Dedifferentiated amniotic fluid mesenchymal stem cell (primary cell): ENCODE measurements at regions not wholly inside any gene's neighbourhood (a gene's known extent, or its start where the extent isn't known, plus 50 kb on each side); places are given as distances from the start of the nearest gene placed in this dataset.

Experiments used
- DNase-seq: peaks from one replicate; pipeline ENCODE4 v3.0.0-alpha.2; 2016; ENCODE audit errors: extremely low spot score

DNA sequence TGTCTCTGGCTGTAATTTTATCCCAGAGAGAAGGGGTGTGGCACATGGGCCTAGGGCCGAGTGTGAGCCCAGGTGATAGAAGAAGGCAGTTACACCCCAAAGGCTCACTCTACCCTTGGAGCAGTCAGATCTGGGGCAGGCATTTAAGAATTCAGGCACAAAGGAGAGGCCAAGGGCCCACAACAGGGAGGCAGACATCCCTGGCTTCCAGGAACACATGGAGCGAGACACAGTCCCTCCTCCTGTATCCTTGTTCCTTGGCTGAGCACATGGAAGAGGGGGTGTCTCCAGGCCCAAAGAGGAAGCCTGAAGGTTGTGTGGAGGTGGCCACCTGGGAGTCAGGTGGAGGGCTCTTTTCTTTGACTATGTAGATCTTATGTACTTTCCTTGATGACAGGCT lies 286.2 kb downstream of the RPS24 start:
- no peak for DNase-seq

DNA sequence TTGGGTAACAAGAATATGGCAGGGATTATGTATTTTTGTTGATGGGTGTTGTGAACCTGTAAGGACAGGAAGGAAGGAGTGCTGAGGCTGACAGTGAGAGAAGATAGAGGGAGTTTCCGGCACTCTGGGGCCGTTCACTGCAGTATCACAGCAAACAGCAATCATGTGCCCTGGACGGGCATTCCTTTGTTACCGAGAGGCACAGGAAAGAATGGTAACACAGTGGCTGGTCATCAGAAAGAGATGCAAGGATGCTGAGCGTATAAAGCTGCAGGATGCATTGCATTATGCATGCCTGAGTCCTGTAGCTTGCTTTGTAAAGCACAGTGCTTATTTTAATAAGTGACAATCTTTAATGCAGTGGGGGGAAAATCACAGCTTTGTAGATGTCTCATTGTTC lies 286.8 kb downstream of the RPS24 start:
- DNase-seq: no peak

DNA sequence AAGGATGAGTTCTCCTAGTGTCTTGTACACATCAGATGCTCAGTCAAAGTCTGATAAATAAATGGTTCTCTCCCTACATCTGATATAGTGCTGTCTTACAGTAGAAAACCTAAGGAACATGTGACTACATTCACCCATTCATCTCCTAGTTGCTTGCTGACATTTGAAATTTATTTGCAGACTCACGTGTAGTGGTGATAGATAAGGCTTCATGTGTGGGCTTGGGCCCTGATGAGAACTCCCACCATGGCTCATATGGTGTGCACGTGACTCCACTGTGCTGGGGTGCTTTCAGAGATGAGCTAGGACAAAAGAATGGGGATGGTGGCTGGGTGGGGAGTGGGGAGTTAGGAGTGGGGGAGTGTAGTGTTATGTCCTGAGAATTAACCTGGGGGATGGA lies 287.3 kb downstream of the RPS24 start:
- DNase-seq: no peak

DNA sequence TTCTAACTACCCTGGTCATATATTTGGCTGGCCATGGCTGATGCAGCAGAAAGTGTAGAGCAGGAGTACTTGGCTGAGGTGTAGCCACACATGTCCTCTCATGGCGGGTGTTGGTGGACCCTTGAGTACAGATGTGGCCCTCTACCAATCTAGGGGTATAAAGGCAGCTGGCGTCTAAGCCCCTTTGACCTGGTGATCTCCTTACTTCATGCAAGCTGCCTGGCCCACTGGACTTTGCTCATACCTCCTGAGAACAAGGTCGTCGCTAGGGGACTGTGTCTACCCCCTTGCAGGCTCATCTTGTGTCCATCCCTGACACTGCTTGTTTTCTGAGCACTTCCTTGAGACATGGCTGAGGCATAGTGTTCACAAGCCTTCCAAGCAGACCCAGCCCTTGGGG lies 287.8 kb downstream of the RPS24 start:
- no peak for DNase-seq

DNA sequence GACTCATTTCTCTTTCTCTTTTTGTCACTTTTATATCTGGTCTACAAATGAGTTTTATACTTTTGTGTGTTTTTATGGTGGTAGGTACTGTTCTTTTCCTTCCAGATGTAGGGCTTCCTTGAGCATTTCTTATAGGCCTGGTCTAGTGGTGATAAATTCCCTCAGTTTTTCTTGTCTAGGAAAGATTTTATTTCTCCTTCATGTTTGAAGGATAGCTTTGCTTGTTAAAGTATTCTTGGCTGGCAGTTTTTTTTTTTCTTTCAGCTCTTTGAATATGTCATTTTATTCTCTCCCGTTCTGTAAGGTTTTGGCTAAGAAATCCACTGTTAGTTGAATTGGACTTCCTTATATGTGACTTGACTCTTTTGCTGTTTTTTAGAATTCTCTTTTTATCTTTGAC lies 292.7 kb downstream of the RPS24 start:
- no peak for DNase-seq

DNA sequence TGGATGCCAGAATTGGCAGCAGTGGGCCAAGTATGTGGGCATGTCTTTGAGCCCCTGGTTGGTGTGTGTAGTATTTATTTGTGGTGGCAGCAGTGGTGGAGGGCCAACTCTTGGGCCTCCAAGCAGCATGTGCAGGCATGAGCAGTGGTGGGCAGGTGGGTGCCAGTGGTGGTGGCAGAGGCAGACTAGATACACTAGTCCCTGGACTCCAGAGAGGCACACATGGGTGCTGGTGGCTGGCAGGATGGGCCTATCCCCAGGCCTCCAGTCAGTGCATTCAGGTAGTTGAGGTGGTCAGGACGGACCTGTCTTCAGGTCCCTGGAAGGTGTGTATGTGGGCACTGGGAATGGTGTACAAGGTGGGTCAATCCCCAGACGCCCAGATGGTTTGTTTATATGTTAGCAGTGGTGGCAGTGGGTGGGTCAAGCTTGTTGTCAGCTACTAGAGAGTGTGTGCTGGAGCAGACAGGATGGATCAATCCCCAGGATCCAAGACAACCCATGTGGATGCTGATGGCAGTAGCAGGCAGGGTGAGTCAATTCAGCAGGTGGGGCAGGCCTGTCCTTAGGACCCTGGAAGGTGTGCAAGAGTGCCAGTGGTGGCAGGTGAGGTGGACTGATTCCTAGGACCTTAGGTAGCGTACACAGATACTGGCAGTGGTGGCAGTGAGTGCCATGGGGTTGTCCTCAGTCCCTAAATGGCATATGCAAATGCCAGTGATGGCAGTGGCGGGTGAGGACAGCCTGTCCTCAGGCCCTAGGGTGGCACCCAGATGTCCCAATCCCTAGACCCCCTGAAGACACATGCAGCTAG lies 294.3 kb downstream of the RPS24 start:
- DNase-seq: no peak

DNA sequence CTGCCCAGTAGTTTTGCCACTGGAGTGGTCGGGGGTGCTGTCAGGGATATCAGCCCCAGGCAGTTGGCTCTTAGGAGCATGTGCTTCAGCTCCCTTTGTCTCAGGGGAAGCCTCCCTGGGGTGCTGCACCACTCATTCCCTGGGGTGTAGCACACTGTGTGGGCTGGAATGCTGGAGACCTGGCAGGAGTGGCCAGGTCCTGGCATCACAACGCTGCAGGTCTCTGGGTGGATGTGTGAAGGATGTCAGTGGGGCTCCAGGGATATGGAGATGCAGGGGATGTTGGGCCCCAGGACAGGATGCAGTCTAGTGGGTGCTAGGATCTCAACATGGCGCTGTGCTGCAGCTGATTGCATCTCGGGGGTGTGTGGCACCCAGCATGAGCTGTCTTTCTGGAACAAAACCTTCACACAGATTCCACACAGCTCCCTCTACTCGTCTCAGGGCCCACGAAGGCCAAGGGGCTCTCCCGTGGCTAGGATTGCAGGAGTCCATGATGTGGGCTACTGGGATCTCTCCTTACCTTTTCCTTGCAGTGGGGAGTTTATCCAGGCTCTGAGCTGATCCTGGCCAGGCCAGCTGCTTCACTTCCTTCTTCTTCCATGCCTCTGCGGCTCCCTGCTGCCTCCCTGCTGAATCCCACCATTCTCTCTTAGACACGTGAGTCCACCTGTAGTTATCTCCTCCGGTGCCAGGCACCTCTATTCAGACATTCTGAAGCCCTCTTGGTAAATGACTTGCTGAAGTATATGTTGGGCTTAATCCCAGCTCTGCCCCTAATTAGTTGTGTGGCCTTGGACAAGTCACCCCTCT lies 295.1 kb downstream of the RPS24 start:
- DNase-seq: no peak

DNA sequence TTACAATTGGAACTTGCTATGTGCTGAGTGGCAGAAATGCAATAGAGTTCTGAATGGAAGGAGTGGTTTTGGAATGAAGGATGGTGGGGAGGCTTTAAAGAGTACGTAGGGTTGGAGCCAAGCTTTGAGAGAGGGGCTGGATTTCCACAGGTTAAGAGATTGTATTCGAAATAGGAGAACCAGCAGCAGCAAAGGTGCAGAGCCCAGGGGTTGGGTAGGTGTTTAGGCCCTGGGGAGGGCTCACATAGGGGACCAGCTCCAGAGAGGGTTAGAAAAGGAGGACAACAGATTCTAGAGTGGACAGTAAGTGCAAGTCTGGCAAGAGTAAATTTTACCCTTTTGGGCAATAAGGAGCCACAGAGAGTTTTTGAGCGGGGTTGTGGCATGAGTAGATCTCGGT lies 297.2 kb downstream of the RPS24 start:
- no peak for DNase-seq

DNA sequence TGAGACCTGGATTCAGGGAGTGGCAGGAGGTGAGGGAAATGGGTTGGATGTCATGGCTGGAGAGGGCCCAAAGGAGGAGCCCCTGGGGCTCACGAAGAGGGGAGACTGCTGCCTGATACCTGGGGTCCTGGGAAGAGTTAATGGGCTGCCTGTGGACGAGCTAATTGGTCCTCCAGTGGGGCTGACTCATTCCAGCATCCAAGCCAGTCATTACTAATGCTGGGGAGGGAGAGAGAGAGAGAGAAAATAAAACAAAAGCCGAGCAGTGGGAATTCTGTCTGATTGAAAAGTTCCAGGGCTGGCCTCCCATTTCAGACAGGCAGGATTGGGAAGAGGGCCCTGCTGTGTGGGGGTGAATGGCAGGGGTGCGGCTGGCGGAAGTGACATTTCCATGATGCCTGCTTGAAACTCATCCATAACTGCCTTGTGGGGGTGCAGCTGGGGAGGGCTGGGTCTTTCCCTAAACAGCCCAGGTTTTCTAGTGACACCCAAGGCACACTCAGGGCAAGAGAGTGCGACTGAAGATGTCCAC lies 297.8 kb downstream of the RPS24 start:
- DNase-seq: peak; percentile 25

DNA sequence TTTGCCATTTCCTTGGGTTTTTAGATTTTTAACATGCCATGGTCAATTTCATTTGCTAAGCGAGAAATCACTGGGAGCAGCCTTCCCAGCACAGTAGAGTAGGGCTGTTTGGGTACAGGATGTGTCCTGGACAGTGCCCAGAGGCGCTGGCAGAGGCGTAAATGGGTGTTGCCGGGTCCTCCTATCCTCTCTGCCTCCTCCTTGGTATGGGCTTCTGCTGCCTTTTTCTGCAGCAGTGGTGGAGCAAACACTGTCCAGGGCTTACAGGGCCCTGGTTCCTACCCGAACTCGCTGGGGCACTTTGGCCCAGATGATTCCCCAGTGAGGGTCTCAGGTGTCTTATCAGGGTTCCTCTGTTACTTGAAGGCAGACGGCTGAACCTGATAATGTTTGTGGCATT lies 298.3 kb downstream of the RPS24 start:
- DNase-seq: no peak

DNA sequence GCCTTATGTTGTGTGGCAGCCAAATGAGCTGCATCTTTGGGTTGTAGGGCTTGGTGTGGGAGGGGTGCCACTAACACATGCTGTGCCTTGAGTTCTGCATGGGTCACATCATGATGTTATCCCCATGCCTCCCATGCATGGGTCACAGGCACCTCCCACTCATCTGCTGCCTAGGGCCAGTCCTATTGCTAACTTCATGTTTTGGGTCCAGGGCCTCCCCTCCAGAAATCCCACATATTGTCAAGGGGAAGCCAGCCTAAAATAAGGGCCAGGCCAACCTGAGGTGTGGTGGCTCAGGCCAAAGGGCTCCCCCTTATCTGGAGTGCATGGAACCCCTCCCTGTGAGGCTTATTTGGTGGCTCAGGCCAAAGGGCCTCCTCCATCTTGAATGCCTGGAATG lies 299.0 kb downstream of the RPS24 start:
- no peak for DNase-seq

DNA sequence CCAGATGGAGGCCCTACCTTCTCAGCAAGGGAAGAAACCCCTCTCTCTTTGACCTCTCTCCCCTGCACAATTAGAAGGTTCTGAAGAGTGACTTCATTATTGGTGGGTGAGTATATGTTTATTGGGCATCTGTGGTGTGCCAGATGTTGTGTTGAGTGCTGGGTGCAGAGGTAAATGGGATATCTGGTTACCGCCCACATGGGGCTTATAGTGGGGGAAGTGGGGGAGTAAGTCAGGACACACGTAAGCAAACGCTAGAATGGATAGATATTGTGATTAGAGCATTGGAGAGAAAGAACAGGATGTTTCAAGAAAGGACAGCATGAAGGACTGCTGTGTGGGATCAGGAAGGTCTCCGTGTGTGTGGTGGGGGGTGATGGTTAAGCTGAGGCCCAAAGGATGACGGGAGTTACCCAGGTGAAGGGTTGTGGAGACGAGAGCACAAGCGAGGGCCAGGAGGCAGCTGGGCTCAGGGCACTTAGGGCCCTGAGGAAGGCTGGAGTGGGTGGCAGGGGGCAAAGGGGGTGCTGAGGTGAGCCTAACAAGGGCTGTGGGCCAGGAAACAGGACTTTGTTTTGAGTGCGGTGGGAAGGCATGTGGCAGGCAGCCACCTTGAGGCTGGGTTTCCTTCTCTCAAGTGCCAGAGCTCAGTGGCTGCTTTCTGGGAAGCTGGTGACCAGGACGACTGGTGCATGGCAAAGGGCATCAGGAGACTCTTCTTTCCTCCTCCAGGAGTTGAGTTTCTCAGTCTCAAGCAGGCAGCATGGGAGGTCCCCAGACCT lies 299.9 kb downstream of the RPS24 start:
- no peak for DNase-seq

DNA sequence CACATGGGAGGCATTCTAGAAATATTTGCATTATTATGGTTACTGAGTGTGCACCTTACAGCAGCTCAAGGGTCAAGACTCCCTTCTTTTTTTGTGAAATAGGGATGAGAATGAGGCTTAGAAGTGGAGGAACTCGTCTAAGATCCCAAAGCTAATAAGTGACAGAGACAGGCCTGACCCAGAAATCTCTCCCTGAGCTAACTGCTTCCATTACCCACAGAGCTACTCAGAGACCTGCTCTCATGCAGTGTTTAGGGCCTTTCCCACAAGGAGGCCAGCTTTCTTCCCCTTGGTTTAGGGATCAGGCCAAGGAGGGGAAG lies 301.7 kb downstream of the RPS24 start:
- DNase-seq: no peak

DNA sequence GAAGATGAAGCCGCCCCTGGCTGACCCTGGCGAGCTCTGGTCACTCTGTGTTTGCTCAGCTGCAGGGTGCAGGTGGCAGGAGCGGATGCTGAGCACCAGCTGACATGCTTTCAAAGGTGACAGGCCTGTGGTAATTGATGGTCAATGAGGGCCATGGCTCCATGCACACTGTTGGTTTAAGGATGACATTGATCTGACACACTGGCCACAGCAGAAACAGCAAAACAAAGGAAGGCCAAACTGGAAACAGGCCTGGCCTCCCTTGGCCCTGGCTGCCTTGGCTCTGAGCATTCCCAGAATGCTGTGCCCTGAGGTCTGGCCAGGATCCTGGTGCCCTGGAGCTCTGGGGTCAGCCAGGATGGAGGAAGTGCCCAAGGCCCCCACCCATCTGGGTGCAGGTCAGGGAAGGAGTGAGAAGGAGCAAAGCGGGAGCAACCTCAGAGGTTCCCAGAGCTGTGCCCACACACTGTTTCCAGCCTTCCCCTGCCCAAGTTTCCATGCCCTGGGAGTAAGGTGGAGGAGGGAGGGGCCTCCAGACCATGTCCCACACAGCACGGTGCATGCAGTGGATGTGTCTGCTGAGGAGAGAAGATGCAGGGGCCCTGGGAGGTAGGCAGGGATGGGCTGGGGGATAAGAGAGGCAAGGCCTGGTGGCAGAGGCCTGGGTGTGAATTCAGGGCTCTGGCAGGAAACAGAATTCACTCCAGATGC lies 302.2 kb downstream of the RPS24 start:
- no peak for DNase-seq

DNA sequence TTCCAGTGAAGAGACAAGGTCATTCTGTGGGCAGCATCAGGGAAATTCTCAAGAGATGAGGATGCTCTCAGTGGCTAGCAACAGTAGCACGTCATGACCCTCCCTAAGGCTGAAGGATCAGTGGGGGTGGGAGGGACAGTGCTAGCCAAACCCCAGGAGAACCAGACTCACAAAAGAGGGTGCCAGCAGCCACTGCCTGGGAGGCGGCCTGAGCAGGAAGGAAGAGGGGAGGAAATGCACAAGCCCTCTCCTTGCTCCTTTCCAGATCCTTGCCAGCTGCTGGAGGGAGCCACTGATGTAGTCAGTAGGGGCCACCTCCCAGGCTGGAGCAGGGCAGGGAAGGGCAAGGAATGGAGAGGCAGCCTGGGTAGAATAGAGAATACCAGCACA lies 302.7 kb downstream of the RPS24 start:
- DNase-seq: no peak

DNA sequence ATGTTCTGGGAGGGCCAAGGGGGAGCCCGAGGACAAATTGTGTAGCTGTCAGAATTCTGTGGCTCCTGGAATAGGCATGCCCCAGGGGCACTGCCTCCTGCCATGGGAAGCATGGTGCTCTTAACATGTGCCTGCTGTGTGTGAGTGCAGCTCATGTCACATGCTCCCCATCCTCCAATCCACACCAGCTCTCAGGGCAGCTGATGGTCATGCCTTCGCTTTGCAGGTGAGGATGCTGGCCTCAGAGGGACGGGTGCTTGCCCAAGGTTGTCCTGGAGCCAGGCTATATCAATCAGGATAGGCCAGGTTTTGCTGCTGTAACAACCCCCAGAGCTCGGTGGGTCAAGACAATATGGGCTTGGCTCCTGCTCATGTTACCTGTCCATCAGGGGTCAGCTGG lies 303.4 kb downstream of the RPS24 start:
- no peak for DNase-seq

DNA sequence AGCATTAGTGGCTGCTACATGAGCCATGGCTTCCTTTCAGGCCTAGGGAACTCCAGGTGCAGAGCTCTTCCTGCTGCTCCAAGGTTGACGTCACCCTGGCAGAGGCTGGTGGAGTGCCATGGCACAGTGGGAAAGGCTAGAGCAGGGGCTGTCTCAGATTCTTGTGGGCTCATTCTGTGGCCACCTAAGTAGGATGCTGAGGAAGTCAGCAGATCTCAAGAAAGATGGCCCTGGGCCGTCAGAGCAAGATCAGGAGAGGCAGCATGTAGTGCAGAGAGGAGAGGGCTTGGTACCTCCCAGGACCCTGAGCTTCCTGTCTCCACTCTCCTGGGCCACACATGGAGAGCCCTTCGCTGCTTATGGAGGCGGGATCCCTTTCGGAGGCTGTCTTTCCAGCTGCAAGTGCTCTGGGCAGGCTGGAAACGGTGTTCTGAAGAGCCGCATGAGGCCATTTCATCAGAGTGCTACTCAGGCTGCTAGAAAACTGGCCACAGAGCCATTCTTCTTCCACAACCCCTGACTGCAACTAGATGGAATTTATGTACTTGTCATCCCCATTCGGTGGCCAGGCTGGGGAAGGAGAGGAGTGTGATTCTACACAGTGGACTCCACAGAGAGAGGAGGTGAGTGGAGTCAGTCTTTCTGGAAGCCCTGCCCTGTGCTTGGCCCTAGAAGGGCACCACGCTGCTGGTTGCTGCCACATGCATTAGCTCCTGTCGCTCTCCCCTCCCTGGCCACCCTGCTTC lies 304.2 kb downstream of the RPS24 start:
- no peak for DNase-seq

DNA sequence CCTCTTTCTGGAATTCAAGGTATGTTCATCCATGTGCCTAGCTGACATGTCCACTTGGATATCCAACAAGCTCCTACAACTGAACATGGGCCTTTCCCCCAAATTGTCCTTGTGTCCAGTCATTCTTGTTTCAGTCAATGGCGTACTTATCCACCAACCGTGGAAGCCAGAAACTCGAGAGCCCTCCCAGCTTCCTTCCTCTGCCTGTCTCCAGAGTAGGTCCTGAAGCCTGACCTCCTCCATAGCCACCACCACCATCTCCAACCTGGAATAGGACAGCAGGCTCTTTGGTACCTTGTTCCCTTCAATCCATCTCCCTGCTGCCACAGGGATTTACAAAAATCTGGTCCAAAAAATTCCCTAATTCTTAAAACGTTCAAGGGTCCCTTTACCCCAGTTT lies 305.1 kb downstream of the RPS24 start:
- no peak for DNase-seq

DNA sequence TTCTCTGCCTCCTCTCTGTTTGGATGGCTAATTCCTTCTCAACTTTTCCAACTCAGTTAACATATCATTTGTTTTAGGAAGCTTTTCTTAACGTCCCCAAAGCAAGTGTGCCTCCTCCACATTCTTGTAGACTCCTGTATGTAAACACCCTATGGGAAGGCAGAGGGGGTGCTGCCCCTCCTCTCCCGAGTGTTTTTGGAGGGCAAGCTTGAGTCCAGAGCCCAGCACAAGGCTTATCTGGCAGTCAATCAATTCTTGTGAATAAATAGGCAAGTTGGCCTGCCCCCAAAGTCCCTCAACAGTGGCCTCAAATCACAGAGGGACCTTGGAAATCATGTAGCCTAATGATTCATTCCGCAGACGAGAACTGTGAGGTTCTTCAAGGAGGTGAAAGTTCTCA lies 305.6 kb downstream of the RPS24 start:
- no peak for DNase-seq

DNA sequence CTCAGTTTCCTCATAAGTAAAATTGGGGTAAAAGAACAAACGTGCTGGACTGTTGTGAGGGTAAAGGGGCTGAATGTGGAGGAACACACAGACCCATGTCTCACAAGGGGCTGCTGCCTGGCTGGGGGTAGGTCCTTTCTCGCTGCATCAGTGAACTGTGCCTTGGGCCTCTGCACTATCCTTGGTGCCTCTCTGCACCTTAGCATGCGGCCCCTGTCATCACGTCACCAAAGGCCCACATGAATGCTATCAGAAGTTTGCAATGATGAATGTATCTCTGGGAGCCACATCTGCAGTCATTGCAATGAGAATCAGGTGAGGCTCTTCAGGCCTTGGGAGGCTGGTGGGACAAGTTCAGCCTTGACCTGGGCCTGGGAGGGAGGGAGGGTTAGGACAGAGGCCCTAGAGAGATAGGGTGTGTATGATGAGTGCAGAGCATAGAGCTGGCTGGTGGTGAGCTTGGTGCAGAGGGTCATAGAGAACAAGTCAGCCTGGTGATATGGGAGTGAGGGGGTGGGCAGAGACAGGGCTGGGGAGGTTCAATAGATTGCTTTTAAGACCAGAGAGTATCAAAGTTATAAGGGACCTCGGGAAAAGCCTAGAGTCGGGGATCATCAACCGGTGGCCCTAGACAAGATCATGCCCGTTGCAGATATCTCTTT lies 308.4 kb downstream of the RPS24 start:
- DNase-seq: no peak
